ENCODE measurements at regions not wholly inside any gene's neighbourhood (a gene's known extent, or its start where the extent isn't known, plus 50 kb on each side); places are given as distances from the start of the nearest gene placed in this dataset.

GRCh38 chr5:68382640-68383039 is 167.1 kb downstream of the PIK3R1 start:
- TF ChIP-seq EZH2 (IDR thresholded peaks at IDR 0.05; ENCODE audit: borderline replicate concordance, low read length) (no peak), CTCF (conservative IDR thresholded peaks at IDR 0.05 in 1 of 2, IDR thresholded peaks at IDR 0.05 in 1 of 2; ENCODE audit: extremely low read depth in 1 of 2, insufficient read depth in 1 of 2, low read depth in 1 of 2, low read length in 2 of 2) (no peak)
